Mesodermal cell (in vitro differentiated cells): ENCODE measurements at regions not wholly inside any gene's neighbourhood (a gene's known extent, or its start where the extent isn't known, plus 50 kb on each side); places are given as distances from the start of the nearest gene placed in this dataset.
"Not testable (repeated sequence)": the region's sequence is repeated elsewhere in the genome, so short reads cannot be mapped to it uniquely, and the experiment has no call there.

Experiments
- H3K27ac ChIP-seq: 2 replicates; pipeline ENCODE4 v1.7.0; 2013; ENCODE audit warnings: mild to moderate bottlenecking, low read depth, low read length, moderate library complexity; ENCODE audit not compliant: severe bottlenecking
- H3K36me3 ChIP-seq: 2 replicates; pipeline ENCODE4 v1.7.1; 2013; ENCODE audit warnings: mild to moderate bottlenecking, low read length, moderate library complexity; ENCODE audit not compliant: control insufficient read depth, insufficient read depth
- H3K4me1 ChIP-seq: one replicate; pipeline ENCODE4 v1.7.1; 2013; ENCODE audit warnings: mild to moderate bottlenecking, low read length; ENCODE audit not compliant: insufficient read depth, control insufficient read depth, poor library complexity, severe bottlenecking
- H3K4me3 ChIP-seq: 2 replicates; pipeline ENCODE4 v1.7.0; 2013; ENCODE audit warnings: low read length, control low read depth, mild to moderate bottlenecking; ENCODE audit not compliant: insufficient read depth, poor library complexity, severe bottlenecking; ENCODE audit errors: extremely low read depth
- H3K9me3 ChIP-seq: 2 replicates; pipeline ENCODE4 v1.7.1; 2013; ENCODE audit warnings: mild to moderate bottlenecking, low read length, moderate library complexity; ENCODE audit not compliant: control insufficient read depth
- WGBS, 2 experiments: methylation state at CpG; one replicate each; pipeline ENCODE4 v1.1.5; 2013; ENCODE audit warnings: missing lambda C conversion rate in 2 of 2; ENCODE audit not compliant: insufficient coverage in 2 of 2; 5-methylcytosine and 5-hydroxymethylcytosine counted together

GRCh38 chr3:107468782-107469181 lies 54.0 kb upstream of the BBX start:
- Histone ChIP-seq H3K9me3 (no peaks in the 10 kb centered on the region), H3K4me3 (no peak overlapping the region), H3K27ac (no peak overlapping the region), H3K4me1 (no peaks in the 10 kb centered on the region), H3K36me3 (no peaks in the 10 kb centered on the region)
- 57 to 88% methylated on average over 1 of the region's 1 CpG for WGBS, 2 experiments

GRCh38 chr3:107470496-107470895 lies 52.3 kb upstream of the BBX start:
- not testable (repeated sequence) for H3K27ac ChIP-seq, H3K36me3 ChIP-seq, H3K9me3 ChIP-seq, H3K4me1 ChIP-seq, H3K4me3 ChIP-seq
- WGBS, 2 experiments = 40 to 59% methylated on average over 8 of the region's 8 CpGs
